NCI-H226 (cell line): ENCODE measurements at regions not wholly inside any gene's neighbourhood (a gene's known extent, or its start where the extent isn't known, plus 50 kb on each side); places are given as distances from the start of the nearest gene placed in this dataset.
"Not testable (repeated sequence)": the region's sequence is repeated elsewhere in the genome, so short reads cannot be mapped to it uniquely, and the experiment has no call there.

Source experiments
- DNase-seq: peaks from one replicate; pipeline ENCODE4 v3.0.0-alpha.2; 2015

DNA sequence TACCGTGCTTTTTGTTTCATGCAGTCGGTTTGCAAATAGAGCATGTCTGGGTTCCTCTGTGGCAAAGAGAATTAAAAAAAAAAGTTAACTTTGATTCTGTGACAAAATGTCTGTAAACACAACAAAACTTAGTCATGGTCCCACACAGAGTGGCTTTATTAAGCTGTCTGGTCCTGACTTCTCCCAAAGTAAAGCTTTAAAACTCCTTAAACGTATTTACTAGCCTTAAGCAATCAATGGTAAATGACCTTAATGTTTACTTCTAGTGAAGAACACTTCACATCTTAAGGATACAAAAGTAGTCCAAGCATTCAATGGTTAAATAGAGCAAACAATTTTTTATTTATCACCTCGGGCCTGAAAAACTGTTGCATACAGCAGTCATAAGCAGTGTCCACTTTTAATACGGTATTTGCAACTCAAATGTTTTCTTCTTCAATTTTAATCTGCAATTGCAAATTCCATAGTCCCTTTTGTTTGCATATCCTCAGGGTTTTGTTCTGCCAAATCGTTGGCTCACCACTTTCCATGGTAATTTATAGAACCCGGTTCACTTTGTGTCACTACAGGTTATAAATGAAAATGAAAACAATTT is 453.0 kb upstream of the MIS18BP1 start:
- DNase-seq = no peak

GRCh38 chr14:45699471-45699870 is 446.5 kb upstream of the MIS18BP1 start:
- no peak for DNase-seq

- DNase-seq = no peak
Measured at GRCh38 chr14:45698462-45699134, 445.6 kb upstream of the MIS18BP1 start.

- no peak for DNase-seq
Measured at GRCh38 chr14:45686771-45687170, 433.8 kb upstream of the MIS18BP1 start.

DNA sequence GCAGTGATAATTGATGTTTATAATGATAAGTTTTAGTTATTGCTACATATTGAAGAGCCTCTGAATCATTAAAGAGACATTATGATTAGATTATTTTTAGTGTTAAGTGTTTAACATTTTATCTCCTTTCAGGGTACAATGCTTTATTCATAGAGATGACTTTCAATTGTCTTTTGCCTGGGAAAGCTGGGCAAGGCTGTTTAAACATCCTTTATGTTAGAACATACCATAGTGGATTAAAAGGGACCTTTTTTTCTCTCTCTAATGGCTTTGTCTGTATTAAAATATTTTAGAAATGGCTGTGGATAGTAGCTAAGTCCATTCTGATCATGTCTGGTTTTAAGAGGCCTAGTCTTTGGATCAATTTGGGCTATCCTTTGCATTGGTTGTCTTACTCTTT is 427.5 kb upstream of the MIS18BP1 start:
- no peak for DNase-seq

- DNase-seq = peak; percentile 77
Measured at GRCh38 chr14:45679853-45680252, 426.9 kb upstream of the MIS18BP1 start.

DNA sequence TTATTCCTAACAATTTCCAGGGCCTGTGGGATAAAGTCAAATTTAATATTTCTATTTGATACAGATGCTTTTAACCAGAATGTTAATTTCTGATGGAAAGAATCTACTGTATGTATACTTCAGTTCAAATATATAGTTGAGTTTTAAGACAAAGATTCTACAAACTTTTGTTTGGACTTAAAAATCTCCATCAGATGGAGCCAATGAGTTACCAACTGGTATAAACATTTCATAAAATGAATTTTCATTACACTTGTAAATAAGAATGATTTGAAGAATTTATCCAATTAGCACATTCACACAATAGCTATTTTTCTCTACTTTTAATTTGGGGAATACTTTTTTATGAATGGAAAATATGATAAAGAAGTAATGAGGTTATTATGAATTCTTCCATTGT is 425.2 kb upstream of the MIS18BP1 start:
- DNase-seq = no peak

DNA sequence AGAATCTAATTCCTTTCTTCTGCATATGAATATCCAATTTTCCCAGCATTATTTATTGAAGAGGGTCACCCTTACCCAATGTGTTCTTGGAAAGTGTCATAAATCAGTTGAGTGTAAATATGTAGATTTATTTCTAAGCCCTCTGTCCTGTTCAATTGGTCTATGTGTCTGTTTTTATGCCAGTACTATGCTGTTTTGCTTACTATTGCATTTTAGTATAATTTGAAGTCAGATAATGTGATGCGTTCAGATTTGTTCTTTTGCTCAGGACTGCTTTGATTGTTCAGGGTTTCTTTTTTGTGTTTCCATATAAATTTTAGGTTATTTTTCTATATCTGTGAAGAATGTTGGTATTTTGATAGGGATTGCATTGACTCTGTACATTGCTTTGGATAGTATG is 420.4 kb upstream of the MIS18BP1 start:
- no peak for DNase-seq

DNA sequence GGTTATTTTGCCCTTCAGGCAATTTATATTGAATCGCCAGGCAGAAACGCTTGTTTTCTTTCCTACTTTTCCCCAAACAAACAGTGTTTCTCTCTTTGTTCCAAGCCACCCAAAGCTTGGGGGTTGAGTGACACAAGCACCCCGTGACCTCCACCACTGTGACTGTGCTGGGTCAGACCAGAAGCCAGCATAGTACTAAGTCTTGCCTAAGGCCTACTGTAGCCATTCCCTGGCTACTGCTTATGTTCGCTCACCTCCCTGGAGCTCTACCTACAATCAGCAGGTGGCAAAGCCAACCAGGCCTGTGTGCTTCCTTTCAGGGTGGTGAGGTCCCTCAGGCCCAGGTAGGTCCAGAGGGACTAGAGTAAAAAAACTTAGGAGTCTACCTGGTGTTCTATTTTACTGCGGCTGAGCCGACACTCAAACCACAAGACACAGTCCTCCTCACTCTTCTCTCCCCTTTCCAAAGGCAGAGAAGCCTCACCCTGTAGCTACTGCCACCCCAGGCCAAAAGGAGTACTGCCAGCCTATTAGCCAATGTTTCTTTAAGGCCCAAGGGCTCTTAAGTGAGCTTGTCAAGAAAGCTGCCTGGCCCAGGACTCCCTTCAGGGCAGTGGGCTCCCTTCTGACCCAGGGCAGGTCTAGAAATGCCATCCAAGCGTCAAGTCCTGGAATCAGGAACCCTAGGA is 411.8 kb upstream of the MIS18BP1 start:
- no peak for DNase-seq

- no peak for DNase-seq
Measured at GRCh38 chr14:45658917-45659299, 405.9 kb upstream of the MIS18BP1 start.

GRCh38 chr14:45658226-45658916 is 405.4 kb upstream of the MIS18BP1 start:
- no peak for DNase-seq

- DNase-seq = peak; percentile 51
Measured at GRCh38 chr14:45651890-45652289, 398.9 kb upstream of the MIS18BP1 start.

GRCh38 chr14:45650754-45651153 is 397.8 kb upstream of the MIS18BP1 start:
- DNase-seq = no peak

- DNase-seq = no peak
Measured at GRCh38 chr14:45649051-45649450, 396.0 kb upstream of the MIS18BP1 start.

- DNase-seq = no peak
Measured at GRCh38 chr14:45641541-45641940, 388.5 kb upstream of the MIS18BP1 start.

GRCh38 chr14:45634651-45635441 is 381.8 kb upstream of the MIS18BP1 start:
- DNase-seq = not testable (repeated sequence)

DNA sequence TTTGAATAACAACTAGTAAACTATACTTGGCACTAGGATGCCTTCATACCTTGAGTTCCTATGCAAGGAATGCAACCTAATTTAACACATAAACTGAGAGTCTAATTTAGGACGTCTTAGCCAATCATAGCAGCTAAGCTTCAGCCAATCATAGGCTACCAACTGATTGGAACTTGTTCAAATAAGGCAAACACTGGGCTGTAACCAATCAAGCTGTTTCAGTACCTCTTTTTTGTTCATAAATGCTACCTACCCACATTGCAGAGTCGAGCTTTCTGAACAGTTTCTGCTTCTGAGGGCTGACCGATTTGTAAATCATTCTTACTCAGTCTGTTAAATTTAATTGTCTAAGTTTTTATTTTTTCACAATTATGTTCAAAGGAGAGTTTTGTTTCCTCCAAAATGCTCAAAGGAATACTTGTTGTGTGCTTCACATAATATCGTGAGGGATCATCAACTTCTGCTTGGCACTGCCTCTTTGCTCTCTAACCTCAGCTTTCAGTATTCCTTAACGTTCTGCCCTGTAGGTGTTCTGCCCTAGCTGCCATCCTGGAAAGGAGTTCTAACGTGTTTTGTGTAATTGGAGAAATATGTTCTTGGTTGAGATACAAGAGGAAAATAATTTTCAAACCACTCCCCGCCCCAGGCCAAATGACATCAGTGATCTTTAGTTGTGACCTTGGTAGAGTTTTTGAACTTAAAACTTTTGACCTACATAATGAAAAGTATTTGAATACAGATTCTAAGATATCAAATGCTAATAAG is 380.4 kb upstream of the MIS18BP1 start:
- DNase-seq = no peak

DNA sequence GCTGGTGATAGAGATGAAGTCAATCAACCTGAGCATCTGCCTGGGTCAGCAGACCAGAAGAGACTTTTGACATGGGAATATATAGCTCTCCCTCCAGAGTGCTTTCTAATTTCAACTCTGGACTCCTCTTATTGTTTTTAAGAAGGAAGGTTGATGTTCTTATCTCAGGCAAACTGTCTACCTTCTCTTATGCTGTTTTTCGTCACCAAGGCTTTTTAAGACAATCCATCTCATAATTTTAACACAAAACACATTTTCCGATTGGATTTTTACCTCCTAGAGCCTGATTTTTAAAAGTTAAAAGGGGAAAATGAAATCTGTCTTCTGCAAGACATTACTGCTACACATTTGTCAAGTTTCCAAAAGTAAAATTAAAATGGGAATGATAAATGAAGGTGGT is 368.7 kb upstream of the MIS18BP1 start:
- DNase-seq = no peak

GRCh38 chr14:45619831-45620230 is 366.8 kb upstream of the MIS18BP1 start:
- DNase-seq = no peak

GRCh38 chr14:45610318-45610717 is 357.3 kb upstream of the MIS18BP1 start:
- DNase-seq = no peak

GRCh38 chr14:45587142-45587541 is 334.1 kb upstream of the MIS18BP1 start:
- DNase-seq = no peak

GRCh38 chr14:45559626-45560025 is 306.6 kb upstream of the MIS18BP1 start:
- DNase-seq = no peak
